Esophagus muscularis mucosa (tissue), 4 donors: ENCODE measurements at regions not wholly inside any gene's neighbourhood (a gene's known extent, or its start where the extent isn't known, plus 50 kb on each side); places are given as distances from the start of the nearest gene placed in this dataset.

Experiments used
- EP300 ChIP-seq: sonication (generic); formaldehyde crosslinking; IDR thresholded peaks from one replicate; pipeline ENCODE4 v1.6.1; 2017; ENCODE audit warnings: antibody characterized with exemption
- POLR2A ChIP-seq: fragments of 450-650 bp; IDR thresholded peaks from one replicate; pipeline ENCODE4 v1.6.1; 2017; ENCODE audit warnings: antibody characterized with exemption, moderate library complexity, mild to moderate bottlenecking, low read depth
- TF ChIP-seq, protein P1 (sequence below), 3 experiments: fragments of 200-600 bp in 2 of 3; fragments of 450-650 bp in 1 of 3; sonication (generic) in 2 of 3; IDR thresholded peaks; one replicate each; pipeline ENCODE4 v1.5.1; 2017 to 2019; ENCODE audit warnings: antibody characterized with exemption in 3 of 3, mild to moderate bottlenecking in 2 of 3, moderate library complexity in 1 of 3

GRCh38 chr1:57474137-57474750, 50.4 kb upstream of the DAB1 start:
- TF ChIP-seq, protein P1, sequence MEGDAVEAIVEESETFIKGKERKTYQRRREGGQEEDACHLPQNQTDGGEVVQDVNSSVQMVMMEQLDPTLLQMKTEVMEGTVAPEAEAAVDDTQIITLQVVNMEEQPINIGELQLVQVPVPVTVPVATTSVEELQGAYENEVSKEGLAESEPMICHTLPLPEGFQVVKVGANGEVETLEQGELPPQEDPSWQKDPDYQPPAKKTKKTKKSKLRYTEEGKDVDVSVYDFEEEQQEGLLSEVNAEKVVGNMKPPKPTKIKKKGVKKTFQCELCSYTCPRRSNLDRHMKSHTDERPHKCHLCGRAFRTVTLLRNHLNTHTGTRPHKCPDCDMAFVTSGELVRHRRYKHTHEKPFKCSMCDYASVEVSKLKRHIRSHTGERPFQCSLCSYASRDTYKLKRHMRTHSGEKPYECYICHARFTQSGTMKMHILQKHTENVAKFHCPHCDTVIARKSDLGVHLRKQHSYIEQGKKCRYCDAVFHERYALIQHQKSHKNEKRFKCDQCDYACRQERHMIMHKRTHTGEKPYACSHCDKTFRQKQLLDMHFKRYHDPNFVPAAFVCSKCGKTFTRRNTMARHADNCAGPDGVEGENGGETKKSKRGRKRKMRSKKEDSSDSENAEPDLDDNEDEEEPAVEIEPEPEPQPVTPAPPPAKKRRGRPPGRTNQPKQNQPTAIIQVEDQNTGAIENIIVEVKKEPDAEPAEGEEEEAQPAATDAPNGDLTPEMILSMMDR (IDR thresholded peaks at IDR 0.05) = no peak
- TF ChIP-seq POLR2A (no peak), EP300 (no peak)
